Gastrocnemius medialis (tissue), 4 donors: ENCODE measurements at regions not wholly inside any gene's neighbourhood (a gene's known extent, or its start where the extent isn't known, plus 50 kb on each side); places are given as distances from the start of the nearest gene placed in this dataset.
"Not testable (repeated sequence)": the region's sequence is repeated elsewhere in the genome, so short reads cannot be mapped to it uniquely, and the experiment has no call there.

Experiments
- ATAC-seq, 2 donors: fragments of 150-250 bp; one replicate each; pipeline ENCODE4 v1.9.1; 2016
- DNase-seq, 2 donors: peaks; one replicate each; pipeline ENCODE4 v3.0.0-alpha.2; 2019
- H3K27ac ChIP-seq, 4 donors: fragments of 200-600 bp; sonication (generic); 1 replicate in 1 of 4; 2 replicates in 3 of 4; pipeline ENCODE4 v1.5.1; 2016 to 2018; ENCODE audit warnings: mild to moderate bottlenecking in 2 of 4, moderate library complexity in 1 of 4
- H3K27me3 ChIP-seq, 3 donors: fragments of 200-600 bp; sonication (generic) in 2 of 3; 1 replicate in 1 of 3; 2 replicates in 2 of 3; pipeline versions ENCODE4 v1.5.1 to v1.6.0; 2016 to 2019; ENCODE audit warnings: mild to moderate bottlenecking in 1 of 3, moderate library complexity in 1 of 3
- H3K36me3 ChIP-seq, 2 donors: fragments of 200-600 bp; sonication (generic) in 1 of 2; one replicate each; pipeline ENCODE4 v1.5.1; 2017 to 2018
- H3K4me1 ChIP-seq, 2 donors: fragments of 200-600 bp; sonication (generic) in 1 of 2; one replicate each; pipeline ENCODE4 v1.5.1; 2016 to 2017; ENCODE audit warnings: mild to moderate bottlenecking in 2 of 2
- H3K4me3 ChIP-seq, 4 donors: fragments of 200-600 bp; sonication (generic) in 3 of 4; 1 replicate in 1 of 4; 2 replicates in 3 of 4; pipeline ENCODE4 v1.5.1; 2016 to 2019; ENCODE audit warnings: mild to moderate bottlenecking in 2 of 4
- H3K9me3 ChIP-seq, 3 donors: fragments of 200-600 bp; sonication (generic) in 2 of 3; 1 replicate in 1 of 3; 2 replicates in 2 of 3; pipeline ENCODE4 v1.5.1; 2016 to 2019
- POLR2A ChIP-seq, 2 donors: fragments of 450-650 bp; IDR thresholded peaks; one replicate each; pipeline ENCODE4 v1.6.1; 2017; ENCODE audit warnings: antibody characterized with exemption in 2 of 2, mild to moderate bottlenecking in 2 of 2, moderate library complexity in 2 of 2
- in situ Hi-C, 4 donors: fragments of 200-750 bp; cut with MboI; loops; one replicate each; pipeline versions ENCODE4 v1.15.0 to v1.8.0; 2017; ENCODE audit warnings: low sequenced_read_pairs in 4 of 4
- intact Hi-C: fragments of 100-400 bp; cut with DNase I; formaldehyde crosslinking; loops from one replicate; pipeline ENCODE4 v1.15.1; 2023; ENCODE audit warnings: low total_unique reads
- TF ChIP-seq, protein P1 (sequence below), 5 experiments: fragments of 450-650 bp in 3 of 5; fragments of 200-600 bp in 2 of 5; sonication (generic) in 2 of 5; IDR thresholded peaks in 4 of 5; conservative IDR thresholded peaks in 1 of 5; 1 replicate in 4 of 5; 2 replicates in 1 of 5; pipeline ENCODE4 v1.5.1; 2016 to 2019; ENCODE audit warnings: antibody characterized with exemption in 5 of 5, mild to moderate bottlenecking in 3 of 5, moderate library complexity in 3 of 5

DNA sequence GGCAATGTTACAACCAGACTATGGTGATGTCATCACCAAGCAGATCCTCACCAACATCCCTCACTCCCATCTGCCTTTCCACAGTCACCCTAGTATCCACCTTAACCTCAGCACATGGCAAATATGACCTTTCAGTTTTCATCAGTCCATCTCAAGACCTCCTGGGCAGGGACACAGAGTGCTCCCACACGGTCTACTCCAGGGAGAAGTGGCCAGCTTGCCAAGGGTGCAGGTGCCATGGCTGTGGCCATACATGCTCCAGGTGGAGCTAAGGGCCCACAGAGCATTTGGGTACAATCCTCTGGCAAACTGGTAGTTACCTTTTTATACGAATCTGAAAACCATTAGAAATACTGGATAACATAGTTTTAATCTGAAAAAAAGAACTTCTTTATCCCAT is 453.1 kb downstream of the ADCYAP1 start:
- in situ Hi-C loops (no loop called here), intact Hi-C loops (no loop called here)
- Histone ChIP-seq H3K4me1 (no peaks in the 10 kb centered on the region), H3K27me3 (no peaks in the 10 kb centered on the region), H3K27ac (no peak overlapping the region), H3K9me3 (no peaks in the 10 kb centered on the region), H3K36me3 (no peaks in the 10 kb centered on the region), H3K4me3 (no peak overlapping the region)
- no peak for DNase-seq
- TF ChIP-seq POLR2A (IDR thresholded peaks at IDR 0.05), result no peak
- TF ChIP-seq, protein P1, sequence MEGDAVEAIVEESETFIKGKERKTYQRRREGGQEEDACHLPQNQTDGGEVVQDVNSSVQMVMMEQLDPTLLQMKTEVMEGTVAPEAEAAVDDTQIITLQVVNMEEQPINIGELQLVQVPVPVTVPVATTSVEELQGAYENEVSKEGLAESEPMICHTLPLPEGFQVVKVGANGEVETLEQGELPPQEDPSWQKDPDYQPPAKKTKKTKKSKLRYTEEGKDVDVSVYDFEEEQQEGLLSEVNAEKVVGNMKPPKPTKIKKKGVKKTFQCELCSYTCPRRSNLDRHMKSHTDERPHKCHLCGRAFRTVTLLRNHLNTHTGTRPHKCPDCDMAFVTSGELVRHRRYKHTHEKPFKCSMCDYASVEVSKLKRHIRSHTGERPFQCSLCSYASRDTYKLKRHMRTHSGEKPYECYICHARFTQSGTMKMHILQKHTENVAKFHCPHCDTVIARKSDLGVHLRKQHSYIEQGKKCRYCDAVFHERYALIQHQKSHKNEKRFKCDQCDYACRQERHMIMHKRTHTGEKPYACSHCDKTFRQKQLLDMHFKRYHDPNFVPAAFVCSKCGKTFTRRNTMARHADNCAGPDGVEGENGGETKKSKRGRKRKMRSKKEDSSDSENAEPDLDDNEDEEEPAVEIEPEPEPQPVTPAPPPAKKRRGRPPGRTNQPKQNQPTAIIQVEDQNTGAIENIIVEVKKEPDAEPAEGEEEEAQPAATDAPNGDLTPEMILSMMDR (IDR thresholded peaks at IDR 0.05 in 4 of 5, conservative IDR thresholded peaks at IDR 0.05 in 1 of 5), result no peak
- ATAC-seq, result no peak

DNA sequence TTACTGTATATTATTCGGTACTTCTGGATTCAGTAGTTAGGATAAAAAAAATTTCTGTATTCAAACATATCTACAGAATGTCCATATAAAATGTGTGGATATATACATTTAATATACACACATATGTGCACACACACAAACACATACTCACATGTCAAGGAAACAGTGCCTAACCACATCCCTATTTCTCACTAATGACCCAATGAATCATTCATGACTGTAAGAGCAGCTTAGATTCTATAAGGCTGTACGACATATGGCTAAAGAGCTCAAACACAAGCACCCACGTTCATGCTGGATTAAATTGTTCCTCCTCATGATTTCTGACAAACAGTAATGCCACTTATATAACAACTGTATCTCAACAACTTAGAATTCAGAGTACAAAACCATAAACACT is 457.3 kb downstream of the ADCYAP1 start:
- H3K27me3 ChIP-seq, result no peaks in the 10 kb centered on the region
- H3K4me1 ChIP-seq, result no peaks in the 10 kb centered on the region
- H3K36me3 ChIP-seq, result no peaks in the 10 kb centered on the region
- no peak overlapping the region for H3K4me3 ChIP-seq
- DNase-seq (no peak), ATAC-seq (no peak)
- no peak overlapping the region for H3K27ac ChIP-seq
- intact Hi-C loops, result no loop called here
- in situ Hi-C loops, result no loop called here
- H3K9me3 ChIP-seq, result no peaks in the 10 kb centered on the region
- TF ChIP-seq, protein P1 (IDR thresholded peaks at IDR 0.05 in 4 of 5, conservative IDR thresholded peaks at IDR 0.05 in 1 of 5), result no peak
- no peak for TF ChIP-seq POLR2A (IDR thresholded peaks at IDR 0.05)

DNA sequence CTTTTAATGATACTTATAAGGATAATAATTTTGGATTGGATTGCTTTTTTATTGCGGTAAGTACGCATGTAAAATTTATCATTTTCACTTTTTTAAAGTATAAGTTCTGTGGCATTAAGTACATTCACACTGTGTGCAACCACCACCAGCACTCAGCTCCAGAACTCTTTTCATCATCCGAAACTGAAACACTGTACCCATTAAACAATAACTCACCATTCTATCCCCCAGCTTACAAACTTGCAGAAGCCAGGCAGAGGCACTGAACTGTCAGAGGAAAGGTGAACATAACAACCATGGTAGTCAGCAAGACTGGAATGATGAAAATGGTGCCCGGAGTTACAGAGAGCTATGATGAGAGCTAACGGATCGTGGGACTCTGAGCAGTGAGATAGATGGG is 465.9 kb downstream of the ADCYAP1 start:
- Histone ChIP-seq H3K27me3 (no peaks in the 10 kb centered on the region), H3K4me1 (no peaks in the 10 kb centered on the region), H3K4me3 (no peak overlapping the region), H3K36me3 (no peaks in the 10 kb centered on the region), H3K27ac (no peak overlapping the region), H3K9me3 (no peaks in the 10 kb centered on the region)
- in situ Hi-C loops, result no loop called here
- ATAC-seq (no peak), DNase-seq (no peak)
- intact Hi-C loops, result no loop called here
- TF ChIP-seq POLR2A (IDR thresholded peaks at IDR 0.05), result no peak
- TF ChIP-seq, protein P1 (IDR thresholded peaks at IDR 0.05 in 4 of 5, conservative IDR thresholded peaks at IDR 0.05 in 1 of 5), result no peak

DNA sequence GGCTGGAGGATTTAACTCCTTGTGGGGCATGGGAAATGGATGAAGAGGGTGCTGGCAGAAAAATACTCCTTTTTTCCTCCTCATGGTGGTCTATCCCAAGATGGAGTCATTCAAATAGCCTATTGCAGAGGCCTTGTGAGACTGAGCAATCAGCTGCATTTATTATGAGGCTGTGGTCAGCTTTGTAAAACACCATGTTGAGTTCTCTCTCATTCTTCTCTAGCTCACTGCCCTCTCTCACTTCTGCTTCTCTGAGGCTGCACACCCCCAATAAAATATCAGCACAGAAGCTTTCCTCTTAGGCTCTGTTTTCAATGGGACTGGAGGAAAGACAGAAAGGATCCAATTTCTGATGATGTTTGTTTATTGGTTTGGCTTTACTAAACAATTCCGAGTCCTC is 467.1 kb downstream of the ADCYAP1 start:
- H3K27ac ChIP-seq, result no peak overlapping the region
- no peaks in the 10 kb centered on the region for H3K36me3 ChIP-seq
- intact Hi-C loops (no loop called here), in situ Hi-C loops (no loop called here)
- no peaks in the 10 kb centered on the region for H3K27me3 ChIP-seq
- DNase-seq, result no peak
- no peak overlapping the region for H3K4me3 ChIP-seq
- ATAC-seq, result no peak
- H3K4me1 ChIP-seq, result no peaks in the 10 kb centered on the region
- TF ChIP-seq, protein P1 (IDR thresholded peaks at IDR 0.05 in 4 of 5, conservative IDR thresholded peaks at IDR 0.05 in 1 of 5), result no peak
- no peak for TF ChIP-seq POLR2A (IDR thresholded peaks at IDR 0.05)
- no peaks in the 10 kb centered on the region for H3K9me3 ChIP-seq

DNA sequence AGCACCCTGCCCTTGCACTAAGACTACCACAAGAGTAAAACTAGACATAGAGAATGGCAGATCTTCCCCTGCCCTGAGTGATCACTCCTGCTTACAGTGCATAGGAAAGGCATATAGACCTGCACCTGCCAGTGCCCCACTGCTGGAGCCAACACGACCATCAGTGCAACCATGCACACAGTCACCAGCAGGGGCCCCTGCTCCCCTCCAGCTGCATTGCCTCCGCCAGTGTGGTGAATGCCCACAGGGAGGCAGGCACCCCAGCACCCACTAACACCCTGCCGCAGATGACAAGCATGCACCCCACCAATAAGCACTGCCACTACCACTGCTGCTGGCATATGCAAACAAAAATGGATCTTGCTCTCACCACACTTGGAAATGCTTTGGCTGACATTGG is 478.8 kb downstream of the ADCYAP1 start:
- no peak for ATAC-seq
- in situ Hi-C loops, result no loop called here

DNA sequence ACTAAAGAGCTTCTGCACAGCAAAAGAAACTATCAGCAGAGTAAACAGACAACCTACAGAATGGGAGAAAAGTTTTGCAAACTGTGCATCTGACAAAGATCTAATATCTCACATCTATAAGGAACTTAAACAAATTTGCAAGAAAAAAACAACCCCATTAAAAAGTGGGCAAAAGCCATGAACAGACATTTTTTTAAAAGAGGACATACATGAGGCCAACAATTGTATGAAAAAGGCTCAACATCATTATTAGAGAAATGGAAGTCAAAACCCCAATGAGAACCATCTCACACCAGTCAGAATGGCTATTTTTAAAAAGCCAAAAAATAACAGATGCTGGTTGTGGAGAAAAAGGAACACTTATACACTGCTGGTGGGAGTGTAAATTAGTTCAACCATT is 483.8 kb downstream of the ADCYAP1 start:
- ATAC-seq, H3K27me3 ChIP-seq, in situ Hi-C loops: not testable (repeated sequence)

More for the DNA sequence above, 478.8 kb downstream of the ADCYAP1 start:
- no peak overlapping the region for H3K4me3 ChIP-seq
- H3K4me1 ChIP-seq, result no peaks in the 10 kb centered on the region
- peaks cover 0 to 3% (median 0%) of the 10 kb centered on the region in 3 donors for H3K9me3 ChIP-seq
- H3K27me3 ChIP-seq, result no peaks in the 10 kb centered on the region
- TF ChIP-seq, protein P1 (IDR thresholded peaks at IDR 0.05 in 4 of 5, conservative IDR thresholded peaks at IDR 0.05 in 1 of 5), result no peak
- intact Hi-C loops, result no loop called here
- no peak for DNase-seq
- no peak overlapping the region for H3K27ac ChIP-seq
- no peaks in the 10 kb centered on the region for H3K36me3 ChIP-seq

More for the DNA sequence above, 483.8 kb downstream of the ADCYAP1 start:
- DNase-seq, H3K4me3 ChIP-seq, H3K9me3 ChIP-seq, intact Hi-C loops, H3K27ac ChIP-seq, H3K36me3 ChIP-seq, H3K4me1 ChIP-seq: not testable (repeated sequence)
